GM19043 (cell line): ENCODE measurements at regions not wholly inside any gene's neighbourhood (a gene's known extent, or its start where the extent isn't known, plus 50 kb on each side); places are given as distances from the start of the nearest gene placed in this dataset.
"Not testable (repeated sequence)": the region's sequence is repeated elsewhere in the genome, so short reads cannot be mapped to it uniquely, and the experiment has no call there.

ENCODE experiments used
- ATAC-seq: cut with Tn5 transposase; IDR thresholded peaks from one replicate; pipeline ENCODE4 v1.9.1; 2021; ENCODE audit warnings: low read depth; ENCODE audit not compliant: unreplicated experiment

DNA sequence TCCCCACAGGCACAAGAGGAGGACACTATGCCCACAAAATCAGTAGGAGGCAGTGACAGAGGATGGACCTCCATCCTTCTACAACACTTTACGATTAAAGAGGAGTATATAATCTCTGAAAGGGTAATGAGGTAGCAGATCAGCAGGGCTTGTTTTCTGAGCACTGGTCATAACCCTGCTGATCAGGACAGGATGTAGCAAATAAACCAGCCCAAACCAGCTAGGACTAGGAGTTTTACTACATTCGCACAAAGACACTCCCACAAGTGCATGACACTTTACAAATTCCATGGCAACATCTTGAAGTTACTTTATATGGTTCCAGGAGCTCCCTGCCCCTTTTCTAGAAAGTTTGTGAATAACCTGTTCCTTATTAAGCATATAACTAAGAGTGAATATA, 73.3 kb upstream of the CHD6 start:
- no peak for ATAC-seq

DNA sequence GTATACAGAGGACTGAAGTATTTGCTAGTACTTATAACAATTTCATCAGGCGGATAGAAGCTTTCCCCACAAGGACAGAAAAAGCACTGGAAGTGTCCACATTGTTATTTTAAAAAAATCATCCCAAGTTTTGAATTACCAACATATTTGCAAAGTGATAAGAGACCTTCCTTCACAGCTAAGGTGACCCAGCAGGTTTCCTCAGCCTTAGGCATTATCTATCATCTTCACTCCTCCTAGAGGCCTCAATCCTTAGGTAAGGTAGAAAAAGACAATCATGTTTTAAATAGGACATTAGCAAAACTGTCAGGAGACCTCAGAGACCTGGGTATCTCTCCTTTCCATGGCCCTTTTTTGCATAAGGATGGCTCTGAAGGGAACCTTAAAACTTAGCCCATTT, 72.5 kb upstream of the CHD6 start:
- no peak for ATAC-seq

DNA sequence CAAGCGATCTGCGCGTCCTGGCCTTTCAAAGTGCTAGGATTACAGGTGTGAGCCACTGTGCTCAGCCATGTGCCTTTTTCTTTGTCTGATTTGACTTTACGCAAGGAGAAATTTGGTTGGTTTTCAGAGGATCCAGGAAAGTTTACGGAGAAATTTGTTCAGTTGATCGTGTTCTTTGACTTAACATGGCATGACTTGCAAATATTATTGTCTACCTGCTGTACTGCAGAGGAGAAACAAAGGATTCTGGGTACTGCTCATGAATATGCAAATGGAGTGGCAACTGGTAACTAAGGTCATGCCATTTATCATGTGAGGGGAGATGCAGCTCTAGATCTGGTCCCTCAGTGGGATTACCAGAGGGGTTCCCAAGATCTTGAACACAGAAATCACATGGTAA, 68.8 kb upstream of the CHD6 start:
- ATAC-seq = no peak

DNA sequence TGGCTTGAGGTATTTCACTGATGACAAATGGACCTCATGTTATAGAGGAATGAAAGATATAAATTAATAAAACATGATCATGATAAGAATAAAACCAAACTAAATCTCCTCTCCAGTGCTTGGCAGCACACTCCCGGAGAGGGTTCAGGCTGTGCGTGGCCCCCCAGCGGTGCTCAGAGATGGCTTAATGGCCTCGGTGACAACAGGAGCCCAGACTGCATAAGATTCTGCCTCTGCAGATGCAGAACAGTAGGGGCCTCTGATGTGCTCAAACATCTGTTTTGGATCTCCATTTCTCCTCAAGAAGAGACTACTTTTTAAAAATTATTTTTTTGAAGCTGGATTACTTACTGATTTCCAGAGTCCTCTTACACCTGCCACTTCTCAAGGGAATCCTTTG, 67.0 kb upstream of the CHD6 start:
- ATAC-seq = not testable (repeated sequence)

DNA sequence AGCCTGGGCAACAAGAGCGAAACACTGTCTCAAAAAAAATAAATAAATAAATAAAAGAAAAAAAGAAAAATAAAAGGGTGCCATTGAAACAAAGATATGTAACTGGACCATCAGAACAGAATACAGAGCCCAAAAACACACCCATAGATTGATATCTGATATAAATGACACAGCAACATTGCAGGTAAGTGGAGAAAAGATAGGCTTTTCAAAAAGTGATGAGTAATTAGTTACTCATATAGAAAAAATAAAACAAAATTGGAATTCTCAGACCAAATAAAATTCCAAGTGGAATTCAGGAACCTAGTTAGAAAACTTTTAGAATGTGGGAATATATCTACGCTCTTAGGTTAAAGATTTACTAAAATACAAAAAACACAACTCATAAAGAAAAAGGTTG, 60.6 kb upstream of the CHD6 start:
- ATAC-seq = no peak

DNA sequence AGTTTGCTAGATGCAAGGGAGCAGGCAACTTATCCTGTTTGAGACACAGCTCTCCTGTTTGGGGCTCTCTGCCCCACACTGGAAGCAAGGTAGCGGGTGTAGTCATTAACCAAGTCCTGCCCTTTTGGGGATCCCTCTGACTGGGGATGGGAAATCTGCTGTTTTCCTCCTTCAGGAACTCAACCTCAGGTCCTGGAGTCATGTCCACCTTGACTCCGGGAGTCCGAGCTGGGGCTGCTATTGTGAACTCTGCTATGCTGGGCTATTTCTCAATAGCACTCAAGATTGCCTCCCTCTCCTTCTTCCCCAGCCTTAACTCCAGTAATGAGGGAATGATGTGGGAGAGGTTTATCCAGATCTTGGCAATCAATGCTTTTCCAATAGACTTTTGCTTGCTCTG, 54.1 kb upstream of the CHD6 start:
- ATAC-seq = no peak

DNA sequence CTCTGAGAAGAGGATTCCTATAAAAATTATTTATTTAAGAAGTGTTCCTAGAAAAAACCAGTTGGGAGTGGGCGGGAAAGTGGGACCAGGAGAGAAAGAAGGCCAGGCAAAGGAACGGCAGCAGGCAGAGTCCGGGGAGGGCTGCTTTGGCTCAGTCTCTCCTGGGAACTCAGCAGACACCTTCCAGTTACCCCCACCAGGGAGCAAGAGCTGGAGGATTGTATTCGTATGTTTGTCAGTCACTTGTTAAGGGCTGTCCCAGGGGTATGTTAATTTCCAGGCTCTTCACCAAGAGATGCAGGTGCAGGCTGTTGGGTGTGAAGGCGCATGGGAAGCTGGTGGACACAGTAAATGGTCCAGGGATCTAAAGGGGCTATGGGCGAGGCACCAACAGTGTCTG, 53.0 kb upstream of the CHD6 start:
- ATAC-seq = no peak

DNA sequence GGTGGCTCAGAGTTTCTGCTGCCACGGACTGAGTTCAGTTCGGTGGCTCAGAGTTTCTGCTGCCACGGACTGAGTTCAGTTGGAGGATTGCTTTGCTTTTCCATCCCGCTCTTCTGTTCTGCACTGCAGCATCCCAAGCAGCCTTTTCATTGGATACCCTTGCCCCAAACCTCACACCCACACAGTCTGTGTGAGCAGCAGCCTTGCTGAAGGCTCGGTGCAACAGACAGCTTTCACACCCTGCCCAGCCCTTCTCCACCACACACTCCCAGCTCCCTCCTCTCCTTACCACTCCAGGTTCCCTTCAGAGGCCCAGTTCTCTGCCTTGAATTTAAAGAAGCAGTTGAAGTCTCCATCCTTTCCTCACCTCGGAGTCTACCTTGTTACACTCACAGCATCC, 52.5 kb upstream of the CHD6 start:
- ATAC-seq = no peak

DNA sequence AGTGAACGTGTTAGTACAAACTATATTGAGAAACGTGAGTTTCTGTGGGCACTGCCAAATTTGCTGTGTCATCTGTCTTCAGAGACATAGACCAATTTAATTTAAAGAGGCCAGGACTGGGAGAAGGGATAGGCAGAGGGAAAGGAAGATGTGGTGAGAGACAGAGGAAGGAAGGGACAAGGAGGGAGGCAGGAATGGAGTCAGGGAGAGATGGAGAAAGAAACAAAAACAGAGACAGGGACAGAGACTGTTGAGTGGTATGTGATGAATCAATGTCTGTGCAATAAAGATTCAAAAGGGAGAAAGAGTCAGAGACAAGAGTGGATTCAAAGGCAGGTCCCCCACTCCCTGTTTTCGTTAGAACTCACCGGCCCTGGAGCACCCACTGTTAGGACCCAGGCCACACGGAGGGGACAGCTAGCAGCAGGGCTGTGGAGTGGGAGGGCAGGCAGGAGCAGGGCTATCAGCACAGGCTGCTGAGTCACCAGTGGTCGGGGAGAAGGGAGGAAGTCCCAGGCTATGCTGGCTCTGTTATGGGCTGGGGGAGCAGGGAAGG, 51.6 kb upstream of the CHD6 start:
- no peak for ATAC-seq

DNA sequence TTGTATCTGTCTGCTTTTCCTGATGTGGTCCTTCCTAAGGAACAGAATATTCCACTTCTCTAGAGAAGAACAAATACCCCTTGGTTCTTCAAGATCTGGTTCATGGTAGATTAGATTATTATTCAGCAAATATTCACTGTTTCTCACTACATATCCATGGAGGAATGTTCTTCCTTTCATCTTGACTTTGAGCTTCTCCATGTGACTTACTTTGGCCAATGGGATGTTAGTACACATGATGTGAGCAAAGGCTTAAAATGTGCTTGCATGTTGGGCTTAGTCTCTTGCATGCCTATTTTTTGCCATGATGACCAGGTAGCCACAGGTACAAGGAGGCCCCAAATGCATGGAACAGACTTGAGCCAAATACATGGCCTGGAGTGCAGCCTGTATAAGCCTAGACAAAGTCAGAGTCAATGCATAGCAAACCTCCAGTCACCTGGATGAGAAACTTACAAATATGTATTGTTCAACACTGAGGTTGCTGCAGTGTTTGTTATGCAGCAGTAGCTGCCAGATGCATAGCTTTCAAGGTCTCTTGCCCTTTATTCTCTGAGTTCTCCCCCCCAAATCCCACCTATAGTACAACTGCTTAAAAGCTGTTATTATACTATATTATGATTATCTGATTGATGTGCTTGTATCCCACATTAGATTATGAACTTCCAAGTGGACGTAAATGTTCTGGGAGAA, 50.0 kb upstream of the CHD6 start:
- ATAC-seq = no peak
